ENCODE measurements at regions not wholly inside any gene's neighbourhood (a gene's known extent, or its start where the extent isn't known, plus 50 kb on each side); places are given as distances from the start of the nearest gene placed in this dataset.

DNA sequence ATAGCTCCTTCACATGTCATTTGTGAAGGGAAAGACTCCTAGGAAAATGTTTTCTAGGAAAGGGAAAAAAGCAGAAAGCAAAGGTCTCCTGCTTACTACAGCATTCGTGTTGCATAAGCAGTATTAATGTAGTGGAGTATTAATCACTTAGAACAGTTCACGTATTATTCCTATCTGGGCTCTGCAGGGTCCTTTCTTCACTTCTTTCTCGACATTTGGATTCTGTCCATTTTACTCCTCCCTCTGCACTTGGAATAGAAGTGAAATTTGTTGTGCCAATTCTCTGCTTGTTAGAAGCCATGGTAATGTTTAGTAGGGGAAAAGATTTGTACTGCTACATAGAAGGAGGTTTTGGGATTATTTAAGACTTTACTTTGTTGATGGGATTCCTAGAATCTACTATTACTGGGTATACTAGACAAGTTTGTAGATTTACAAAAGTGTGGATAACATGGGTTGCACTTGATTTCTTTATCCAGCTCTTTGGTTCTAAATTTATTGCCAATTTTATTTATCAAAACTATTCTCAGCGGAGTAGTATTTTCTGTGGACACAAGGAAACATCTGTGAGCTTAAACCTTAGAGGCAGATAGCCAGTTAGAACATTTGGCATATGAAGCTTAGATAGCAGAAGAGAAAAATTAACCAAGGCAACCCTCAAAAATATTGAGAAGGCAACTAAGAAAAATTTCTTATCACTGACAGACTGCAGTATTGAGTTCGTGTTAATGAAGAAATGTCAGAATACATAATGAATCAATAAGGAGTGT is 108.4 kb upstream of the ESR1 start:
- in situ Hi-C loops (cut with HindIII; ENCODE audit: low sequenced_read_pairs): no loop called here
- no peak for DNase-seq (ENCODE audit: low spot score)

DNA sequence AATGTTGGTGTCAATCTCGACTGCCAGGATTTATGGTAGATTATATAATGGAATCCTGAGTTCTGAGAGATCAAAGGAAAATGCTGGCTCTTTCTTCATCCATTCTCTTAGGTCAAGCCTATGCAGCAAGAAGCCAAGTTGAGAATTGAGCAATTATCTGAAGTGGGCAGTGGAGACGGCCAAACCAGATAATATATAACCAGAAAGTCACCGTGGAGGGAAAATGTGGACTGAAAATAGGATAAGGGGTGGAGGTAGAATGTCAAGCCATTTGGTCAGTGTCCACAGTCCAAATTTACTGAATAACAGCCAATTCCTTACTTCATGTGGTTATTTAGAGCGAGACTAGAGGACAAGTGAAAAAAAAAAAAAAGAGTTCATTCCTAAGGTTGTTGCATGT is 107.8 kb upstream of the ESR1 start:
- in situ Hi-C loops (cut with HindIII; ENCODE audit: low sequenced_read_pairs): no loop called here

GRCh38 chr6:151701911-151702562 is 105.4 kb upstream of the ESR1 start:
- DNase-seq (ENCODE audit: low spot score): no peak
- in situ Hi-C loops (cut with HindIII; ENCODE audit: low sequenced_read_pairs): no loop called here

More for the DNA sequence above, 107.8 kb upstream of the ESR1 start:
- DNase-seq (ENCODE audit: low spot score): no peak

DNA sequence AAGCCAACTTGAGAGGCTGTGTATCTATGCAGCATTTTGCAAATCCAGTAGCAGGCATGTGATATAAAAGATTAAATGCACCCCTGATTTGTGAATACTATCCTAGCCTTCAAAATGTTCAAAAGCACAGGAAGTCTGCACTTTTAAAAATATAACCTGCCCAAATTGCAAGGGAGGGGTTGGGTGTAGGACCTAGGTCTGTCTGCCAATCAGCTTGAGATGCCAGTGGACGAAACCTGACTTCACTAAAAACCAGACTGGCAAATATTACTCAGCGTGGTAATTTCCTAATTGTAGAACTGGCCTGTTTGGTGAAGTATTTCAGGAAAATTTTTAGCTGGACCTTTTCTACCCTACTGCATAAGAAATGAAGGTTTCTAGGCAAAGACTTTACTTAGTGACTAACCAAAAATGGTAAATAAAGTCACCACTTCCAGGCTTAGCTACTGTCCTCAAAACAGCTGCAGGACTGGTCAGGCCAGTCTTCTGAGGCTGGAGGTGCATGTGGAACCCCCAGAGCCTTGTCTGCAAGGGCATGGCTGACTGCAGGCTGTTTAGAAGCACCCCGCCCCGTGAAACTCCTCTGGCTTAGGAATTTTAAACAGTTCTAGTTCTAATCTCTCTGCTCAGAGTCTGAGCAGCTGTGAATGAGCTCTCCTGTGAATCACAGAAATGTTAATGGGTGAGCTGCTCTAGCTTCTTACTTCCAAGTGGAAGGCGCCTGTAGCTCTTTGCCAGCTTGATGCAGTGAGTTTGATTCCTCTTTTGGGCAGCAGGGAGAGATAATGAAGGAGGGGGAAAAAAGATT is 104.4 kb upstream of the ESR1 start:
- no peak for DNase-seq (ENCODE audit: low spot score)
- in situ Hi-C loops (cut with HindIII; ENCODE audit: low sequenced_read_pairs): no loop called here

- no peak for DNase-seq (ENCODE audit: low spot score)
- in situ Hi-C loops (cut with HindIII; ENCODE audit: low sequenced_read_pairs): no loop called here
Observed at GRCh38 chr6:151704383-151704782, 103.1 kb upstream of the ESR1 start.

GRCh38 chr6:151705993-151706733 is 101.3 kb upstream of the ESR1 start:
- no peak for DNase-seq (ENCODE audit: low spot score)
- in situ Hi-C loops (cut with HindIII; ENCODE audit: low sequenced_read_pairs): no loop called here

DNA sequence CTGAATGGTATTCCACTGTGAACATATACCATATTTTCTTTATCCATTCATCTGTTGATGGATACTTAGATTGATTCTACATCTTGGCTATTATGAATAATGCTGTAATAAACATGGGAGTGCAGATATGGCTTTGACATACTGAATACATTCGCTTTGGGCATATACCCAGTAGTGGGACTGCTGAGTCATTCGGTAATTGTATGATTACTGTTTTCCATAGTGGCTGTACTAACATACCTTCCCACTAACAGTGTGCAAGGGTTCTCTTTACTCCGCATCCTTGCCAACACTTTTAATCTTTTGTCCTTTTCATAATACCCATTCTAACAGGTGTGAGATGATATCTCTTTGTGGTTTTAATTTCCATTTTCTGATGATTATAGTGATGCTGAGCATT is 98.2 kb upstream of the ESR1 start:
- no peak for DNase-seq (ENCODE audit: low spot score)
- in situ Hi-C loops (cut with HindIII; ENCODE audit: low sequenced_read_pairs): no loop called here

DNA sequence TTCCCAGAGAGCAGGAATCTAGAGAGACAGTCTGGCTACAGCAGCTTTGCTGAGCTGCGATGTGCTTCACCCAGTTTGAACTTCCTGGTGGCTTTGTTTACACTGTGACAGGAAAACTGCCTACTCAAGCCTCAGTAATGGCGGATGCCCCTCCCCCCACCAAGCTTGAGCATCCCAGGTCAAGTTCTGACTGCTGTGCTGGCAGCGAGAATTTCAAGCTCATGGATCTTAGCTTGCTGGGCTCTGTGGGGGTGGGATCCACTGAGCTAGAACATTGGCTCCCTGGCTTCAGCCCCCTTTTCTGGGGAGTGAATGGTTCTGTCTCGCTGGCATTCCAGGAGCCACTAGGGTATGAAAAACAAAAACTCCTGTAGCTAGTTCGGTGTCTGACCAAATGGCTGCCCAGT is 91.0 kb upstream of the ESR1 start:
- DNase-seq (ENCODE audit: low spot score): no peak

DNA sequence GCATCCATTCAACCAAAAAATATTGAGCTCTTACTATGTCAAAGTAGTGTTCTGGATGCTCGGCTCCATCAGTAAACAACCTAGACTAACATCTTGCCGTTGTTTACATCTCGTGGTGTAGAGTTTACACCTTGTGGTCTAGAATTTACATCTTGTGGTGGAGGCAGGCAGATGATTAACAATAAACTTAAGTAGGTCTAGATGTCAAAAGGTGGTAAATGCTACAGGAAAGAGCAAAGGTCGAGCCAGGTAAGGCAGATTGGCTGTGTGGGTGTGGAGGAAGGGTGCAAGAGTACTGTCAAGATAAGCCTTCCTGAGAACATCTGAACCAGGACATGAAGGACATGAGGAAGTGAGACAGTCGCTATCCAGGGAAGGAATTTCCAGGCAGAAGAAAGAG is 88.4 kb upstream of the ESR1 start:
- in situ Hi-C loops (cut with HindIII; ENCODE audit: low sequenced_read_pairs): no loop called here
- DNase-seq (ENCODE audit: low spot score): no peak

More for the DNA sequence above, 91.0 kb upstream of the ESR1 start:
- in situ Hi-C loops (cut with HindIII; ENCODE audit: low sequenced_read_pairs): no loop called here

GRCh38 chr6:151721146-151721545 is 86.3 kb upstream of the ESR1 start:
- in situ Hi-C loops (cut with HindIII; ENCODE audit: low sequenced_read_pairs): no loop called here
- no peak for DNase-seq (ENCODE audit: low spot score)

- in situ Hi-C loops (cut with HindIII; ENCODE audit: low sequenced_read_pairs): no loop called here
- DNase-seq (ENCODE audit: low spot score): no peak
Observed at GRCh38 chr6:151721671-151722070, 85.8 kb upstream of the ESR1 start.

DNA sequence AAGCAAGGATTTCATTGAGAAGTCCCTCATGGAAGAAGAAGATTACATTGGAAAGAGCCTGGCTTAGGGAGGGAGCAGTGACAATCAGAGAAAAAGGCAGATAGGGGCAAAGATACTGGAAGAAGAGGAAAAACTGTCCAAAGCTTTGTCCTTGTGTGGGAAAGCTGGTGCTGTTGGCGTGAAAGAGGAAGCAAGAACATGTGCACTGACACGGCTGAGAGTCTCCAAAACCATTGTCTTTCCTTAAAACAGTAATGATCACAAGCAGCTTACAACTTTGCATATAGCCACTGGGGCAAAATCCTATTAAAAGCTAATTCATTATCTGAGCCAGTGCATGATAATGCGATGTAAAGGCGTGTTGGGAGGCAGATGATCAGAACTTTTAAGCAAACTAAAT is 85.1 kb upstream of the ESR1 start:
- in situ Hi-C loops (cut with HindIII; ENCODE audit: low sequenced_read_pairs): no loop called here
- DNase-seq (ENCODE audit: low spot score): no peak

- DNase-seq (ENCODE audit: low spot score): no peak
- in situ Hi-C loops (cut with HindIII; ENCODE audit: low sequenced_read_pairs): no loop called here
Observed at GRCh38 chr6:151723152-151723551, 84.3 kb upstream of the ESR1 start.

- in situ Hi-C loops (cut with HindIII; ENCODE audit: low sequenced_read_pairs): no loop called here
- no peak for DNase-seq (ENCODE audit: low spot score)
Observed at GRCh38 chr6:151729829-151730495, 77.5 kb upstream of the ESR1 start.

DNA sequence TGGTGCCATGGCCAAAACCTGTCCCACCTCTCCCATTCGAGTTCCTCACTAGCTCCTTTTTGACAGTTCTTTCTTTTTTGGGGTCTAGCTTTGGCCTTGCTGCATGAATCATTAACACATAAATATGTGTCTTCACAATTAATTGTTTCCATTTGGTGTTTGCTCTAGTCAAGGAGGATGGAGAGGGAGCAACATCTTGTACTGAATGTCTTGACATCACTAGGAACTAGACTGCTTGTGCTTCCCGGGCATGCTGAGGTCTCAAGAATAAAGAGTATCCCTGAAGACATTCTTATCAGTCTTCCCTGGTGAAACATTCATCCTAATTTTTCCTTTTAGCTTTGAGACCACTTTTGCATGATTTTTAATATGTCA is 77.0 kb upstream of the ESR1 start:
- no peak for DNase-seq (ENCODE audit: low spot score)
- in situ Hi-C loops (cut with HindIII; ENCODE audit: low sequenced_read_pairs): no loop called here

- in situ Hi-C loops (cut with HindIII; ENCODE audit: low sequenced_read_pairs): no loop called here
- DNase-seq (ENCODE audit: low spot score): no peak
Observed at GRCh38 chr6:151731313-151731712, 76.2 kb upstream of the ESR1 start.

DNA sequence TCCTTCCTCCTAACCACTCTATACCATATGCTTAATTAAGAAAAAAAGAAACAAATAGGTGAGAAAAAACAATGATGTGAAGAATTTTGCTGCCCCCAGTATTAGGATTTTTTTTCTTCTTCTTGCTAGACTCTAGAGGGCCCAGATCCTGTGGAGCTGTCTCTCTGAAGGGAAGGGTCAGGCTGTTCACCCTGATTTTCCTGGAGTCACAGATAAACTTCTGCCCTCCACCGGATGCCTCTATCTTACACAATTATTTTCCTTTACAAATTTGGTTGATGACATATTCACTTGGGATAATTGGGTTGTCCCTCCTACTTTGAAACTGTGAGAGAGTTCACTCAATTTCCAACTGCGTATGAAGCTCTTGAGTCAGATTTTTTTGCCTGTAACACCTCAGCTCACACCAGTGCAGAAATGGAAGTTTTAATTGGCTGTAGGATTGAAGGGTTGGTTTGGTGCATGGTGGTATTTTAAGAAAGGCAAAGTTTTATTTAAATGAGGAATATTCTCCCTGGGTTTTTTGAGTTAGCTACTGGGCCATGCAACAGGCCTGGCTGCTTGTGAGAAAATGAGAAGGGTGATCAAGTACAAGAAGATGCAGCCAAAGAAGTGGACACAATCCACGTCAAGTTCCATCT is 73.7 kb upstream of the ESR1 start:
- DNase-seq (ENCODE audit: low spot score): no peak
- in situ Hi-C loops (cut with HindIII; ENCODE audit: low sequenced_read_pairs): no loop called here

GRCh38 chr6:151738267-151738666 is 69.2 kb upstream of the ESR1 start:
- in situ Hi-C loops (cut with HindIII; ENCODE audit: low sequenced_read_pairs): no loop called here
- DNase-seq (ENCODE audit: low spot score): no peak

- in situ Hi-C loops (cut with HindIII; ENCODE audit: low sequenced_read_pairs): no loop called here
- DNase-seq (ENCODE audit: low spot score): no peak
Observed at GRCh38 chr6:151738960-151739359, 68.5 kb upstream of the ESR1 start.
